Stimulated activated CD4-positive, alpha-beta T cell treated with anti-CD3 and anti-CD28 coated beads, Interleukin-15, amount 100 ng/mL, for 48 hours (primary cell): ENCODE measurements at regions not wholly inside any gene's neighbourhood (a gene's known extent, or its start where the extent isn't known, plus 50 kb on each side); places are given as distances from the start of the nearest gene placed in this dataset.
"Not testable (repeated sequence)": the region's sequence is repeated elsewhere in the genome, so short reads cannot be mapped to it uniquely, and the experiment has no call there.

ENCODE experiments used
- DNase-seq, 2 donors: peaks; one replicate each; pipeline ENCODE4 v3.0.0-alpha.2; 2020; ENCODE audit warnings: low read depth in 2 of 2

GRCh38 chr7:142603870-142604448 is 145.3 kb upstream of the PRSS1 start:
- peak in 1 of 2 donors; percentile 33 for DNase-seq

- no peak for DNase-seq
Observed at GRCh38 chr7:142602756-142603155, 146.5 kb upstream of the PRSS1 start.

GRCh38 chr7:142602183-142602582 is 147.1 kb upstream of the PRSS1 start:
- DNase-seq, result no peak

GRCh38 chr7:142598297-142598696 is 151.0 kb upstream of the PRSS1 start:
- DNase-seq, result no peak

GRCh38 chr7:142597547-142597946 is 151.7 kb upstream of the PRSS1 start:
- DNase-seq, result no peak

- DNase-seq, result no peak
Observed at GRCh38 chr7:142595816-142596516, 153.3 kb upstream of the PRSS1 start.

- no peak for DNase-seq
Observed at GRCh38 chr7:142594078-142594477, 155.2 kb upstream of the PRSS1 start.

- DNase-seq, result no peak
Observed at GRCh38 chr7:142593106-142593505, 156.2 kb upstream of the PRSS1 start.

GRCh38 chr7:142592664-142593063 is 156.6 kb upstream of the PRSS1 start:
- DNase-seq, result no peak

- no peak for DNase-seq
Observed at GRCh38 chr7:142592231-142592630, 157.0 kb upstream of the PRSS1 start.

GRCh38 chr7:142590830-142591457 is 158.3 kb upstream of the PRSS1 start:
- no peak for DNase-seq

- DNase-seq, result no peak
Observed at GRCh38 chr7:142590077-142590476, 159.2 kb upstream of the PRSS1 start.

- DNase-seq, result no peak
Observed at GRCh38 chr7:142587578-142588191, 161.6 kb upstream of the PRSS1 start.

- DNase-seq, result no peak
Observed at GRCh38 chr7:142586611-142587010, 162.7 kb upstream of the PRSS1 start.

- no peak for DNase-seq
Observed at GRCh38 chr7:142585425-142585824, 163.8 kb upstream of the PRSS1 start.

GRCh38 chr7:142584765-142585164 is 164.5 kb upstream of the PRSS1 start:
- DNase-seq, result no peak

- peak in 1 of 2 donors; percentile 19 for DNase-seq
Observed at GRCh38 chr7:142583446-142583845, 165.8 kb upstream of the PRSS1 start.

- no peak for DNase-seq
Observed at GRCh38 chr7:142582351-142582750, 166.9 kb upstream of the PRSS1 start.

GRCh38 chr7:142581341-142581740 is 167.9 kb upstream of the PRSS1 start:
- no peak for DNase-seq

GRCh38 chr7:142579946-142580345 is 169.3 kb upstream of the PRSS1 start:
- DNase-seq, result no peak

- DNase-seq, result not testable (repeated sequence)
Observed at GRCh38 chr7:142575351-142575750, 173.9 kb upstream of the PRSS1 start.

GRCh38 chr7:142571581-142571980 is 177.7 kb upstream of the PRSS1 start:
- DNase-seq, result no peak

- DNase-seq, result no peak
Observed at GRCh38 chr7:142569851-142570250, 179.4 kb upstream of the PRSS1 start.
